ENCODE measurements at regions not wholly inside any gene's neighbourhood (a gene's known extent, or its start where the extent isn't known, plus 50 kb on each side); places are given as distances from the start of the nearest gene placed in this dataset.

GRCh38 chr14:21807975-21808374 lies 134.4 kb upstream of the OR4E1 start:
- TF ChIP-seq CTCF (IDR thresholded peaks at IDR 0.05): no peak
- TF ChIP-seq SIN3A (IDR thresholded peaks at IDR 0.05; ENCODE audit: borderline replicate concordance, insufficient read depth, low read depth, low read length): no peak
- no peak for TF ChIP-seq POLR2AphosphoS5 (IDR thresholded peaks at IDR 0.05; ENCODE audit: low read depth, low read length)
- no peak for TF ChIP-seq TCF7L2 (IDR thresholded peaks at IDR 0.05; ENCODE audit: low read depth, low read length)
- TF ChIP-seq REST (IDR thresholded peaks at IDR 0.05; ENCODE audit: insufficient read depth in 1 of 2, low read depth in 2 of 2, low read length in 1 of 2): no peak
